HG03064 (cell line): ENCODE measurements at regions not wholly inside any gene's neighbourhood (a gene's known extent, or its start where the extent isn't known, plus 50 kb on each side); places are given as distances from the start of the nearest gene placed in this dataset.

ENCODE experiments used
- ATAC-seq: cut with Tn5 transposase; IDR thresholded peaks from one replicate; pipeline ENCODE4 v1.9.1; 2021; ENCODE audit warnings: low read depth; ENCODE audit not compliant: unreplicated experiment

- ATAC-seq: no peak
These were observed 314.7 kb upstream of the GULP1 start for GRCh38 chr2:187976986-187977333.

- no peak for ATAC-seq
These were observed 313.3 kb upstream of the GULP1 start for GRCh38 chr2:187978356-187978755.

- peak; percentile 70 for ATAC-seq
These were observed 309.0 kb upstream of the GULP1 start for GRCh38 chr2:187982668-187983067.

GRCh38 chr2:187985195-187985594, 306.5 kb upstream of the GULP1 start:
- no peak for ATAC-seq

- no peak for ATAC-seq
These were observed 305.8 kb upstream of the GULP1 start for GRCh38 chr2:187985923-187986322.

GRCh38 chr2:187986390-187987105, 305.1 kb upstream of the GULP1 start:
- no peak for ATAC-seq

GRCh38 chr2:187988348-187988747, 303.3 kb upstream of the GULP1 start:
- ATAC-seq: no peak

GRCh38 chr2:187989925-187990623, 301.6 kb upstream of the GULP1 start:
- ATAC-seq: no peak

- no peak for ATAC-seq
These were observed 300.3 kb upstream of the GULP1 start for GRCh38 chr2:187991389-187991788.

- no peak for ATAC-seq
These were observed 297.0 kb upstream of the GULP1 start for GRCh38 chr2:187994464-187995331.

- no peak for ATAC-seq
These were observed 296.1 kb upstream of the GULP1 start for GRCh38 chr2:187995556-187995955.

GRCh38 chr2:187996630-187997029, 295.0 kb upstream of the GULP1 start:
- no peak for ATAC-seq

- ATAC-seq: no peak
These were observed 291.5 kb upstream of the GULP1 start for GRCh38 chr2:188000189-188000588.

GRCh38 chr2:188003800-188004199, 287.9 kb upstream of the GULP1 start:
- no peak for ATAC-seq

GRCh38 chr2:188013767-188014166, 277.9 kb upstream of the GULP1 start:
- no peak for ATAC-seq

GRCh38 chr2:188016917-188017316, 274.8 kb upstream of the GULP1 start:
- ATAC-seq: no peak

GRCh38 chr2:188022389-188022788, 269.3 kb upstream of the GULP1 start:
- ATAC-seq: no peak

GRCh38 chr2:188023035-188023434, 268.6 kb upstream of the GULP1 start:
- no peak for ATAC-seq

GRCh38 chr2:188024811-188025210, 266.9 kb upstream of the GULP1 start:
- no peak for ATAC-seq

- ATAC-seq: no peak
These were observed 262.9 kb upstream of the GULP1 start for GRCh38 chr2:188028739-188029138.

GRCh38 chr2:188032306-188032705, 259.4 kb upstream of the GULP1 start:
- ATAC-seq: no peak
